Erythroblast (primary cell): ENCODE measurements at regions not wholly inside any gene's neighbourhood (a gene's known extent, or its start where the extent isn't known, plus 50 kb on each side); places are given as distances from the start of the nearest gene placed in this dataset.

Experiments
- GATA1 ChIP-seq: IDR thresholded peaks from 2 replicates; pipeline ENCODE4 v1.6.1; 2011; ENCODE audit warnings: low read depth, mild to moderate bottlenecking, control low read depth, low read length, moderate library complexity
- POLR2A ChIP-seq: IDR thresholded peaks from 2 replicates; pipeline ENCODE4 v1.6.1; 2011; ENCODE audit warnings: mild to moderate bottlenecking, low read length

GRCh38 chr2:239498981-239499634, 98.3 kb upstream of the HDAC4 start:
- TF ChIP-seq POLR2A (no peak), GATA1 (no peak)
